GM12872 (cell line): ENCODE measurements at regions not wholly inside any gene's neighbourhood (a gene's known extent, or its start where the extent isn't known, plus 50 kb on each side); places are given as distances from the start of the nearest gene placed in this dataset.

Source experiments
- CTCF ChIP-seq: IDR thresholded peaks from 3 replicates; pipeline ENCODE4 v1.5.1; 2011; ENCODE audit warnings: low read depth, mild to moderate bottlenecking, low read length, moderate library complexity; ENCODE audit not compliant: insufficient read depth

DNA sequence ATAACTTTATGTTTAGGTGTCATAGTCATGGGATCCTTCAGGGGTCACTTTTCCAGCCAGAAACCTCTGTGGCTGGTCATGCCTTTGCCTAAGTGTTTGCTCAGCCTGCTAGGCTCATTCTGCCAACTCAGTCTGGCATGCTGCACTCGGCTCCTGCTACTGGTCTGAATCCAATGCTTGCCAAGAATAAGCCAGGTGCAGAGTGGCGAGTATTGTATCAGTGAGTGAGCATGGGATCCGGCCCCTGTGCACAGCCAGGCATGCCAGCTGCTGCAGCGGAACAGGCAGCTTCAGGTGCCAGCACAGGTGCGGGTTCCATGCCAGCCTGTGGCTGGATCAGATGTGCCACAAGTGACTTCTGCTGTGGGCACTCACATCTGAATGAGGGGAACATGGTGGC, 1269.3 kb upstream of the CNTN5 start:
- no peak for TF ChIP-seq CTCF

DNA sequence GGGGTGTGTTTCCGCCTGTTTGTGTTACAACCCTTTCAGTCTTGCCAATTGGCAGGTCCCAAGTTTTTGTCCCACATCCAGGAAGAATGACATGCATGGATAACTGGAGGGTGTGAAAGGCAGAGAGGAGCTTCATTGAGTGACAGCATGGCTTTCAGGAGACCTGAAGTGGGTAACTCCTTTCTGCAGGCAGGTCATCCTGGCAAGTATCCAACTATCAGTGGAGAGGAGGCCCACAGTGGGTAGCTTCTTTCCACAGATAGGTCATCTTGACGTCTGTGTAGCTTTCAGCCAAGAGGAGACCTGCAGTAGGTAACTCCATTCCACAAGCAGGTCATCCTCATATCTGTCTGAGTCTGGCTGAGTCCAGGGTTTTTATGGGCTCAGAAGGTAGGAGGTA, 1268.8 kb upstream of the CNTN5 start:
- no peak for TF ChIP-seq CTCF

DNA sequence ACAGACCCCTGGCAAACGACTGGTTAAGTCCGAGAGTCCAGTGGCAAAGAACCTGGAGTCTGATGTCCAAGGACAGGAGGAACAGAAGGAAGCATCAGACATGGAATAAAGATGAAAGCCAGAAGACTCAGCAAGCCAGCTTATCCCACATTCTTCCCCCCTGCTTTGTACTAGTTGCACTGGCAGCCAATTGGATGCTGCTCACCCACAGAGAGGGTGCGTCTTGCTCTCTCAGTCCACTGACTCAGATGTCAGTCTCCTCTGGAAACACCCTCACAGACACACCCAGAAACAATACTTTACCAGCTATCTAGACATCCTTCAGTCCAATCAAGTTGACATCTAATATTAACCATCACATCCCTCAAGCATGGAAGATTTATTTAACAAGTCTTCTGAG, 1265.8 kb upstream of the CNTN5 start:
- no peak for TF ChIP-seq CTCF

- TF ChIP-seq CTCF, result no peak
Observed at GRCh38 chr11:97756571-97757335, 1264.0 kb upstream of the CNTN5 start.

GRCh38 chr11:97761175-97761574, 1259.6 kb upstream of the CNTN5 start:
- TF ChIP-seq CTCF, result no peak

DNA sequence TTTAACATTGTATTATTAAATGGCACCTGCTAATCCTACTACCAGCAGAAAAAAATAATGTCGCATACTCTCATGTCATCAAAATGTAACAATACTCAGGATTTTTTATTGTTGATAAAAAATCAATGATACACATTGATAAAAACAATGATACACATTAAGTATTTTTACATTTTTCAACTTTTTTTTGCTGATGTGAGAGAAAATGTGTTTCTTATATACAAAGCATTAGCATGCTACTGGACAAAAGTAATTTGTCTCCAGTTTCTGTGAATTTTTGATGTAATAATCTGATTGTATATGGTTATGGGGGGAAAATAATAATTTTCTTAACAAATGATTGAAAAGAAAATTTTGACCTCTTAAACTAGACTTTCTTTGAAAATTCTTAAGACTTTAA, 1256.6 kb upstream of the CNTN5 start:
- no peak for TF ChIP-seq CTCF

DNA sequence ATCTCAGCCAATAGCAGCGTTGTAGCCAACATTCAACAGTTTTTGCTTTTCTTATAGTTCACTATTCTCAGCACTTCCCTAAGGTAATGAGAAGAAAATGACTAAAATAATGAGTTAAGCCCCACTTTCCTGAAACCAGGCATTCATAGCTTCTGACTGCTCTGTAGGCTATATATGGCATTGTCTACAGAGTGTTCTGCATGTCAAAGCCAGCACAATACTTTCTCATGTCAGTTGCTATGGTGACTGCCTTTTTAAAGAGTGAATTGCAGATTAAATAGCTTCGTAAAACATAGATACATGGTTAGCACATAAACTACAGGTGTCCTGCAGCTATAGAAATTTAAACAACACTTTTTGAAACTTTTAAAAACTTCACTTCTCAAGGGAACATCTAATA, 1256.1 kb upstream of the CNTN5 start:
- no peak for TF ChIP-seq CTCF
